Astrocyte (in vitro differentiated cells and primary cell): ENCODE measurements at regions not wholly inside any gene's neighbourhood (a gene's known extent, or its start where the extent isn't known, plus 50 kb on each side); places are given as distances from the start of the nearest gene placed in this dataset.

Experiments used
- DNase-seq: peaks from one replicate; pipeline ENCODE4 v3.0.0-alpha.2; 2010; ENCODE audit warnings: low read depth
- FAIRE-seq: peaks from 2 replicates; lab custom pipeline; 2011; peaks lifted over from hg19 to GRCh38; lab: Jason Lieb, UNC
- H2AFZ ChIP-seq: 2 replicates; pipeline ENCODE4 v1.6.0; 2012; ENCODE audit warnings: low read depth, low read length, inconsistent platforms
- H3K27ac ChIP-seq: 2 replicates; pipeline ENCODE4 v1.5.1; 2011; ENCODE audit warnings: low read depth, low read length, inconsistent platforms
- H3K27me3 ChIP-seq: 2 replicates; pipeline ENCODE4 v1.6.0; 2011; ENCODE audit warnings: low read length, inconsistent platforms; ENCODE audit not compliant: insufficient read depth
- H3K36me3 ChIP-seq: 2 replicates; pipeline ENCODE4 v1.5.1; 2011; ENCODE audit warnings: low read length, inconsistent platforms; ENCODE audit not compliant: insufficient read depth
- H3K4me1 ChIP-seq: 2 replicates; pipeline ENCODE4 v1.5.1; 2011; ENCODE audit warnings: low read length, inconsistent platforms; ENCODE audit not compliant: insufficient read depth
- H3K4me2 ChIP-seq: 2 replicates; pipeline ENCODE4 v1.6.0; 2012; ENCODE audit warnings: low read length, inconsistent platforms
- H3K4me3 ChIP-seq: 2 replicates; pipeline ENCODE4 v1.5.1; 2011; ENCODE audit warnings: low read depth, mild to moderate bottlenecking, low read length, inconsistent platforms; ENCODE audit not compliant: insufficient read depth
- H3K79me2 ChIP-seq: 2 replicates; pipeline ENCODE4 v1.6.0; 2012; ENCODE audit warnings: mild to moderate bottlenecking, low read length, inconsistent platforms; ENCODE audit not compliant: insufficient read depth
- H3K9ac ChIP-seq: 2 replicates; pipeline ENCODE4 v1.6.0; 2012; ENCODE audit warnings: mild to moderate bottlenecking, low read length, inconsistent platforms
- H3K9me3 ChIP-seq: 2 replicates; pipeline ENCODE4 v1.5.1; 2012; ENCODE audit warnings: low read depth, mild to moderate bottlenecking, low read length, inconsistent platforms; ENCODE audit not compliant: insufficient read depth
- H4K20me1 ChIP-seq: 2 replicates; pipeline ENCODE4 v1.6.0; 2012; ENCODE audit warnings: low read length, inconsistent platforms; ENCODE audit not compliant: insufficient read depth
- H3K27ac Mint-ChIP-seq: one replicate; pipeline ENCODE4 v1.8.0; 2021; ENCODE audit warnings: mild to moderate bottlenecking, mixed read lengths; ENCODE audit not compliant: unreplicated experiment
- H3K27me3 Mint-ChIP-seq: one replicate; pipeline ENCODE4 v1.8.0; 2021; ENCODE audit warnings: low read depth, mixed read lengths; ENCODE audit not compliant: unreplicated experiment
- H3K36me3 Mint-ChIP-seq: one replicate; pipeline ENCODE4 v1.8.0; 2021; ENCODE audit warnings: low read depth, mixed read lengths; ENCODE audit not compliant: unreplicated experiment
- H3K4me1 Mint-ChIP-seq: one replicate; pipeline ENCODE4 v1.8.0; 2021; ENCODE audit warnings: low read depth, mixed read lengths; ENCODE audit not compliant: unreplicated experiment
- H3K4me3 Mint-ChIP-seq: one replicate; pipeline ENCODE4 v1.8.0; 2021; ENCODE audit warnings: mild to moderate bottlenecking, moderate library complexity, mixed read lengths; ENCODE audit not compliant: unreplicated experiment
- H3K9me3 Mint-ChIP-seq: one replicate; pipeline ENCODE4 v1.8.0; 2021; ENCODE audit warnings: mild to moderate bottlenecking, mixed read lengths; ENCODE audit not compliant: unreplicated experiment
- CTCF ChIP-seq: IDR thresholded peaks from 2 replicates; pipeline ENCODE4 v1.5.1; 2011; ENCODE audit warnings: low read depth, mild to moderate bottlenecking, inconsistent platforms, low read length, moderate library complexity; ENCODE audit not compliant: insufficient read depth
- EZH2 ChIP-seq: IDR thresholded peaks from 2 replicates; pipeline ENCODE4 v1.6.1; 2012; ENCODE audit warnings: mild to moderate bottlenecking, low read length, inconsistent platforms; ENCODE audit not compliant: insufficient read depth

DNA sequence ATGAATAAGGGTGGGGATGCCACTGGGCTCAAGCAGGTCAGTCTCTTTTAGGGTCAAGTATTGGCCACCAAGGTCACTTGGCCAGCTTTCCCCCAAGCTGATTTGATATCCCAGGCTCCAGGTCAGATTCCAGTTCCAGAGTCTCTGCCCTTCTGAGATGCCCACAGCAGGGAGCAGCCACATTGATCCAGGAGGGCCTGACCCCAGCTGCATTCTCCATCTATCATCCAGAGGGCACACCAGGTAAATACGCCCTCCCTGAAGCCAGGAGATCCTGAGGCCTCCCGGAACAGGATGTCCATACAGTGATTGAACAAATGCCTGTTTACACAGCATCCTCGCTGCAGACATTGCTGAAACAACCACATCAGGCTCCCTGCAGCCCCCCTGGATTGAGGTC is 264.6 kb upstream of the TLE3 start:
- FAIRE-seq (no peak), DNase-seq (no peak)
- Histone ChIP-seq H4K20me1 (no peaks in the 10 kb centered on the region), H3K4me3 (no peak overlapping the region), H3K79me2 (no peaks in the 10 kb centered on the region), H3K36me3 (no peaks in the 10 kb centered on the region), H3K9me3 (no peaks in the 10 kb centered on the region), H3K27ac (no peak overlapping the region), H3K27me3 (peaks cover 3% of the 10 kb centered on the region), H3K4me2 (no peak overlapping the region), H3K4me1 (no peaks in the 10 kb centered on the region), H3K9ac (no peak overlapping the region), H2AFZ (no peak overlapping the region)
- H3K4me1 Mint-ChIP-seq = no peaks in the 10 kb centered on the region
- H3K27ac Mint-ChIP-seq = no peak overlapping the region
- TF ChIP-seq EZH2 (no peak), CTCF (no peak)
- H3K27me3 Mint-ChIP-seq = peaks cover 74% of the 10 kb centered on the region
- peaks cover 11% of the 10 kb centered on the region for H3K9me3 Mint-ChIP-seq
- H3K4me3 Mint-ChIP-seq = no peak overlapping the region
- H3K36me3 Mint-ChIP-seq = no peaks in the 10 kb centered on the region

GRCh38 chr15:70361891-70362290 is 264.2 kb upstream of the TLE3 start:
- Mint-ChIP-seq H3K36me3 (no peaks in the 10 kb centered on the region), H3K4me3 (no peak overlapping the region), H3K27ac (no peak overlapping the region)

More at GRCh38 chr15:70361891-70362290, 264.2 kb upstream of the TLE3 start:
- peaks cover 9% of the 10 kb centered on the region for H3K9me3 Mint-ChIP-seq
- Histone ChIP-seq H3K27me3 (peaks cover 3% of the 10 kb centered on the region), H4K20me1 (no peaks in the 10 kb centered on the region), H3K36me3 (no peaks in the 10 kb centered on the region), H3K79me2 (no peaks in the 10 kb centered on the region), H2AFZ (no peak overlapping the region), H3K9me3 (no peaks in the 10 kb centered on the region), H3K4me1 (no peaks in the 10 kb centered on the region), H3K4me3 (no peak overlapping the region), H3K4me2 (no peak overlapping the region), H3K27ac (no peak overlapping the region), H3K9ac (no peak overlapping the region)
- peaks cover under 1% of the 10 kb centered on the region for H3K4me1 Mint-ChIP-seq
- H3K27me3 Mint-ChIP-seq = peaks cover 70% of the 10 kb centered on the region
- DNase-seq (no peak), FAIRE-seq (no peak)
- TF ChIP-seq EZH2 = no peak
- no peak for TF ChIP-seq CTCF
